K562 (cell line): ENCODE measurements at regions not wholly inside any gene's neighbourhood (a gene's known extent, or its start where the extent isn't known, plus 50 kb on each side); places are given as distances from the start of the nearest gene placed in this dataset.

Experiments used
- BRD9 ChIP-seq: fragments of 450-650 bp; IDR thresholded peaks from 2 replicates; pipeline ENCODE4 v1.6.1; 2018; ENCODE audit warnings: low read depth; ENCODE audit not compliant: partially characterized antibody
- CBFA2T3 ChIP-seq: fragments of 450-650 bp; IDR thresholded peaks from 2 replicates; pipeline ENCODE4 v1.6.1; 2017
- CREB1 ChIP-seq, 2 experiments: sonication (generic) in 1 of 2; formaldehyde crosslinking in 1 of 2; IDR thresholded peaks; 2 replicates each; pipeline versions ENCODE4 v1.6.1 to v1.8.0; 2012 to 2022; ENCODE audit warnings: inconsistent platforms in 1 of 2, mild to moderate bottlenecking in 1 of 2, missing genetic modification reagents in 1 of 2, moderate library complexity in 1 of 2
- DMBX1 ChIP-seq: fragments of 250-450 bp; sonication (Bioruptor Pico); IDR thresholded peaks from 2 replicates; pipeline ENCODE4 v1.8.0; 2022; ENCODE audit warnings: inconsistent platforms, mild to moderate bottlenecking, moderate library complexity, borderline replicate concordance
- ETV6 ChIP-seq, 3 experiments: fragments of 150-350 bp in 1 of 3; sonication (generic) in 1 of 3; formaldehyde crosslinking in 1 of 3; IDR thresholded peaks; 2 replicates each; pipeline versions ENCODE4 v1.6.1 to v1.8.0; 2014 to 2022; ENCODE audit warnings: borderline replicate concordance in 2 of 3, low read depth in 2 of 3, antibody characterized with exemption in 1 of 3, low read length in 1 of 3, mild to moderate bottlenecking in 1 of 3, missing genetic modification reagents in 1 of 3
- FOS ChIP-seq: IDR thresholded peaks from 3 replicates; pipeline ENCODE4 v1.6.1; 2011; ENCODE audit not compliant: insufficient read length; ENCODE audit errors: extremely low read depth
- GABPB1 ChIP-seq: sonication (generic); formaldehyde crosslinking; IDR thresholded peaks from 2 replicates; pipeline ENCODE4 v1.8.0; 2022; ENCODE audit warnings: mild to moderate bottlenecking, missing genetic modification reagents
- HDGF ChIP-seq: fragments of 450-650 bp; IDR thresholded peaks from 2 replicates; pipeline ENCODE4 v1.6.1; 2016
- HMG20A ChIP-seq: fragments of 450-650 bp; formaldehyde crosslinking; conservative IDR thresholded peaks from 2 replicates; pipeline ENCODE4 v1.4.0; 2020; ENCODE audit warnings: mild to moderate bottlenecking, mixed read lengths
- ILF3 ChIP-seq: fragments of 450-650 bp; IDR thresholded peaks from 2 replicates; pipeline ENCODE4 v1.6.1; 2018; ENCODE audit warnings: antibody characterized with exemption, mild to moderate bottlenecking, moderate library complexity, borderline replicate concordance
- JUND ChIP-seq, 2 experiments: IDR thresholded peaks; 2 replicates in 1 of 2; 3 replicates in 1 of 2; pipeline ENCODE4 v1.6.1; 2011; ENCODE audit warnings: borderline replicate concordance in 2 of 2, low read depth in 2 of 2, low read length in 2 of 2, improper control_type of control experiment in 1 of 2, missing biosample characterization in 1 of 2, missing genetic modification characterization in 1 of 2, missing genetic modification reagents in 1 of 2
- NCOR1 ChIP-seq: fragments of 450-650 bp; IDR thresholded peaks from 2 replicates; pipeline ENCODE4 v1.6.1; 2016; ENCODE audit warnings: mild to moderate bottlenecking, moderate library complexity
- TCF7L2 ChIP-seq: fragments of 150-350 bp; IDR thresholded peaks from 2 replicates; pipeline ENCODE4 v1.6.1; 2016; ENCODE audit warnings: low read depth, mild to moderate bottlenecking, low read length, moderate library complexity
- TCFL5 ChIP-seq: fragments of 250-450 bp; sonication (Bioruptor Pico); conservative IDR thresholded peaks from 2 replicates; pipeline ENCODE4 v1.6.1; 2021; ENCODE audit warnings: mild to moderate bottlenecking, moderate library complexity, matching md5 sums
- TSC22D4 ChIP-seq: fragments of 450-650 bp; IDR thresholded peaks from 2 replicates; pipeline ENCODE4 v1.6.1; 2016; ENCODE audit warnings: missing genetic modification characterization, missing biosample characterization, control low read depth
- ZFPM2 ChIP-seq: fragments of 250-450 bp; sonication (Bioruptor Pico); IDR thresholded peaks from 2 replicates; pipeline ENCODE4 v1.5.1; 2022; ENCODE audit warnings: mild to moderate bottlenecking
- ZNF197 ChIP-seq: fragments of 200-800 bp; sonication (Bioruptor generic); IDR thresholded peaks from 2 replicates; pipeline ENCODE4 v1.6.1; 2016; ENCODE audit warnings: low read depth, missing genetic modification characterization, missing compliant biosample characterization
- ZNF384 ChIP-seq: IDR thresholded peaks from 2 replicates; pipeline ENCODE4 v1.6.1; 2012; ENCODE audit warnings: low read depth, low read length, improper control_type of control experiment
- ZSCAN32 ChIP-seq: fragments of 450-650 bp; formaldehyde crosslinking; IDR thresholded peaks from 2 replicates; pipeline ENCODE4 v1.4.0; 2020; ENCODE audit warnings: mild to moderate bottlenecking, moderate library complexity
- TF ChIP-seq, protein P1 (sequence below): fragments of 450-650 bp; conservative IDR thresholded peaks from 2 replicates; pipeline ENCODE4 v1.6.1; 2016; ENCODE audit warnings: missing genetic modification characterization, low read depth, mild to moderate bottlenecking, missing compliant biosample characterization, moderate library complexity
- TF ChIP-seq, protein P2 (sequence below): fragments of 250-450 bp; sonication (Bioruptor Pico); IDR thresholded peaks from 2 replicates; pipeline ENCODE4 v1.8.0; 2021; ENCODE audit warnings: moderate library complexity, mild to moderate bottlenecking, inconsistent platforms
- TF ChIP-seq, protein P3 (sequence below): fragments of 200-800 bp; sonication (Bioruptor generic); IDR thresholded peaks from 2 replicates; pipeline ENCODE4 v1.6.1; 2017; ENCODE audit warnings: missing genetic modification characterization, missing compliant biosample characterization

DNA sequence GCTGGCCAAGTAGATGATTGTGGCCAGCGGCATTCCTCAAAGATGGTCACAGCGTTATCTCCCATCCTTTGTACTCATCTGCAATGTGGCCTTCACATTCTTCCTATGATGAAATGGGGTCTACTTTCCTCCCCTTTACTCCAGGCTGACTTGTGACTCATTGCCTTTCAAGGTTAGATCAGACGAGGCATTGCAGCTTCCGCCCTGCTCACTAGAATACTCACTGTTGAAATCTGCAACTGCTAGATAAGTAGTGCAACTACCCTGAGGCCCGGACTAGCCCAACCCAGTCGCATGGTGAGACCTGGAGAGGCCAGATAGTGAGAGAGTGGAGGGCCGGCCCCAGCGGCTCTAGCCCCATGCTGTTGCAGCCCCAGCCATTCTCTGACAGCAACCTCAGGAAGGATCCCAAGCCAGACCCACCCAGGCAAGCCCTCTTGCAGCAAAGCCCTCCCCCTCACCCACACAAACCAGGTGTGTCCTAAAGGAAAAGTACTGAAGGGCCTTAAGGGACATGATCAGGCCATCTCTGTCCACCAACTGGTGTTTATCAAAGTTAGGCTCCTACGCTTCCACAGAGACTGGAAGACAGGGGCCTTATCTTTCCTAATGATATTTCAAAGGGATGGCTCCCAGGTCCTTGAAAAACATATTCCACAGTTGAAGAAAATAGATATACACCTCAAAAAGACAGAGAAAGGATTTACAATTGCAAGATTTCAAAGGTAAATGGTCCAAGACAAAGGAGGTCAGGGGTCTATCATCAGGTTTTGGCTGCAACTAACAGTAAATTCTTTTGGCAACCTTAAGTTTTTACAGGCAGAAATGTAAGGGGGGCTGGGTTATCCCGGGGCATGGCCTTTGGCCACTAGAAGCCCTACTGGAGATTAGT lies 107.2 kb upstream of the TRIM24 start (continued):
- TF ChIP-seq CREB1 (IDR thresholded peaks at IDR 0.05): peak; percentile 86
- TF ChIP-seq CREB1 (CRISPR knock-in tag; IDR thresholded peaks at IDR 0.05): peak; percentile 58; the same call in 1 of the 2 replicates
- no peak for TF ChIP-seq HMG20A
- TF ChIP-seq JUND (IDR thresholded peaks at IDR 0.05; ENCODE audit: borderline replicate concordance, low read depth, low read length): peak; percentile 98
- TF ChIP-seq JUND (tag; IDR thresholded peaks at IDR 0.05; ENCODE audit: borderline replicate concordance, low read depth, low read length): peak; percentile 98; the same call in 2 of the 3 replicates
- TF ChIP-seq NCOR1: peak; percentile 99
- peak; percentile 83 for TF ChIP-seq GABPB1 (CRISPR knock-in tag)
- TF ChIP-seq HDGF: no peak
- TF ChIP-seq ILF3: peak; percentile 80
- TF ChIP-seq BRD9: peak; percentile 80
- no peak for TF ChIP-seq TSC22D4 (tag)
- peak; percentile 99 for TF ChIP-seq CBFA2T3
- TF ChIP-seq ZFPM2: no peak
- TF ChIP-seq, protein P1, sequence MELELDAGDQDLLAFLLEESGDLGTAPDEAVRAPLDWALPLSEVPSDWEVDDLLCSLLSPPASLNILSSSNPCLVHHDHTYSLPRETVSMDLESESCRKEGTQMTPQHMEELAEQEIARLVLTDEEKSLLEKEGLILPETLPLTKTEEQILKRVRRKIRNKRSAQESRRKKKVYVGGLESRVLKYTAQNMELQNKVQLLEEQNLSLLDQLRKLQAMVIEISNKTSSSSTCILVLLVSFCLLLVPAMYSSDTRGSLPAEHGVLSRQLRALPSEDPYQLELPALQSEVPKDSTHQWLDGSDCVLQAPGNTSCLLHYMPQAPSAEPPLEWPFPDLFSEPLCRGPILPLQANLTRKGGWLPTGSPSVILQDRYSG (tag): peak; percentile 69; the same call in 1 of the 2 replicates
- peak; percentile 48; the same call in 1 of the 2 replicates for TF ChIP-seq TCF7L2
- no peak for TF ChIP-seq ZSCAN32 (CRISPR knock-in tag)
- peak; percentile 76 for TF ChIP-seq FOS
- TF ChIP-seq ZNF384: peak; percentile 57
- TF ChIP-seq, protein P2, sequence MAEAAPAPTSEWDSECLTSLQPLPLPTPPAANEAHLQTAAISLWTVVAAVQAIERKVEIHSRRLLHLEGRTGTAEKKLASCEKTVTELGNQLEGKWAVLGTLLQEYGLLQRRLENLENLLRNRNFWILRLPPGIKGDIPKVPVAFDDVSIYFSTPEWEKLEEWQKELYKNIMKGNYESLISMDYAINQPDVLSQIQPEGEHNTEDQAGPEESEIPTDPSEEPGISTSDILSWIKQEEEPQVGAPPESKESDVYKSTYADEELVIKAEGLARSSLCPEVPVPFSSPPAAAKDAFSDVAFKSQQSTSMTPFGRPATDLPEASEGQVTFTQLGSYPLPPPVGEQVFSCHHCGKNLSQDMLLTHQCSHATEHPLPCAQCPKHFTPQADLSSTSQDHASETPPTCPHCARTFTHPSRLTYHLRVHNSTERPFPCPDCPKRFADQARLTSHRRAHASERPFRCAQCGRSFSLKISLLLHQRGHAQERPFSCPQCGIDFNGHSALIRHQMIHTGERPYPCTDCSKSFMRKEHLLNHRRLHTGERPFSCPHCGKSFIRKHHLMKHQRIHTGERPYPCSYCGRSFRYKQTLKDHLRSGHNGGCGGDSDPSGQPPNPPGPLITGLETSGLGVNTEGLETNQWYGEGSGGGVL (CRISPR knock-in tag): no peak
- TF ChIP-seq, protein P3, sequence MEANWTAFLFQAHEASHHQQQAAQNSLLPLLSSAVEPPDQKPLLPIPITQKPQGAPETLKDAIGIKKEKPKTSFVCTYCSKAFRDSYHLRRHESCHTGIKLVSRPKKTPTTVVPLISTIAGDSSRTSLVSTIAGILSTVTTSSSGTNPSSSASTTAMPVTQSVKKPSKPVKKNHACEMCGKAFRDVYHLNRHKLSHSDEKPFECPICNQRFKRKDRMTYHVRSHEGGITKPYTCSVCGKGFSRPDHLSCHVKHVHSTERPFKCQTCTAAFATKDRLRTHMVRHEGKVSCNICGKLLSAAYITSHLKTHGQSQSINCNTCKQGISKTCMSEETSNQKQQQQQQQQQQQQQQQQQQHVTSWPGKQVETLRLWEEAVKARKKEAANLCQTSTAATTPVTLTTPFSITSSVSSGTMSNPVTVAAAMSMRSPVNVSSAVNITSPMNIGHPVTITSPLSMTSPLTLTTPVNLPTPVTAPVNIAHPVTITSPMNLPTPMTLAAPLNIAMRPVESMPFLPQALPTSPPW (CRISPR knock-in tag): peak; percentile 89
- peak in 1 of 2 experiments; percentile 18; a peak in 1 of 4 replicates for TF ChIP-seq ETV6 (IDR thresholded peaks at IDR 0.05; ENCODE audit: borderline replicate concordance in 1 of 2, low read depth in 2 of 2, low read length in 1 of 2)
- TF ChIP-seq ETV6 (CRISPR knock-in tag; IDR thresholded peaks at IDR 0.05; ENCODE audit: borderline replicate concordance): no peak
- TF ChIP-seq ZNF197: peak; percentile 86
- no peak for TF ChIP-seq TCFL5 (CRISPR knock-in tag)
- TF ChIP-seq DMBX1 (CRISPR knock-in tag): peak; percentile 89; the same call in 1 of the 2 replicates
